ENCODE measurements at regions not wholly inside any gene's neighbourhood (a gene's known extent, or its start where the extent isn't known, plus 50 kb on each side); places are given as distances from the start of the nearest gene placed in this dataset.
A peak's percentile ranks its signal among the peaks of the same experiment; 100 is the strongest.

DNA sequence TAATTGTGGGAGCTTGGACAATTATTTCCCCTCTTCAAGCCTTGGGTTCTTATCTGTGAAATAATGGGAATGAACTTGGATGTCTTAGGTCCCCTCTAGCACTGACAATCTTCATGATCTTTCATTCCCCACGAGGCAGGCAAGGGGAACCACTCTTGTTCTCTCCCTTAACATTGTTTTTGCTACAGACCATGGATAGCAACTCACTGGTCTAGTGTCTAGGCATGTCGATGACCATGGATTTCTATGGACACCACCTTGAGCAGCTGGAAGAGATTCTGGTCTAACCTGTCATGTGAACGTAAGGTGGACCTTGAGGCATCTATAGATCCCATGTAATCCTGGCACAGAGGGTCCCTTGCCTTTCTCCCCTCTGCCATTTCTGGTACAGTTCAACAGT, 104.1 kb upstream of the DHX15 start:
- no peak overlapping the region for H2BK15ac ChIP-seq (ENCODE audit: low read depth, low read length)
- H2BK20ac ChIP-seq (ENCODE audit: low read depth, low read length, poor library complexity, severe bottlenecking): no peak overlapping the region
- no peak overlapping the region for H4K8ac ChIP-seq (replicated peaks; ENCODE audit: insufficient read length, low read depth, low read length)
- H2AK5ac ChIP-seq (ENCODE audit: insufficient read length, low read length): no peak overlapping the region
- H3K4me2 ChIP-seq (ENCODE audit: insufficient read depth, insufficient read length, low read length): no peak overlapping the region
- H3T11ph ChIP-seq (ENCODE audit: low read length): no peak overlapping the region
- TF ChIP-seq, protein P1, sequence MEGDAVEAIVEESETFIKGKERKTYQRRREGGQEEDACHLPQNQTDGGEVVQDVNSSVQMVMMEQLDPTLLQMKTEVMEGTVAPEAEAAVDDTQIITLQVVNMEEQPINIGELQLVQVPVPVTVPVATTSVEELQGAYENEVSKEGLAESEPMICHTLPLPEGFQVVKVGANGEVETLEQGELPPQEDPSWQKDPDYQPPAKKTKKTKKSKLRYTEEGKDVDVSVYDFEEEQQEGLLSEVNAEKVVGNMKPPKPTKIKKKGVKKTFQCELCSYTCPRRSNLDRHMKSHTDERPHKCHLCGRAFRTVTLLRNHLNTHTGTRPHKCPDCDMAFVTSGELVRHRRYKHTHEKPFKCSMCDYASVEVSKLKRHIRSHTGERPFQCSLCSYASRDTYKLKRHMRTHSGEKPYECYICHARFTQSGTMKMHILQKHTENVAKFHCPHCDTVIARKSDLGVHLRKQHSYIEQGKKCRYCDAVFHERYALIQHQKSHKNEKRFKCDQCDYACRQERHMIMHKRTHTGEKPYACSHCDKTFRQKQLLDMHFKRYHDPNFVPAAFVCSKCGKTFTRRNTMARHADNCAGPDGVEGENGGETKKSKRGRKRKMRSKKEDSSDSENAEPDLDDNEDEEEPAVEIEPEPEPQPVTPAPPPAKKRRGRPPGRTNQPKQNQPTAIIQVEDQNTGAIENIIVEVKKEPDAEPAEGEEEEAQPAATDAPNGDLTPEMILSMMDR (conservative IDR thresholded peaks at IDR 0.05): no peak
- no peak overlapping the region for H2BK5ac ChIP-seq (ENCODE audit: insufficient read length, low read length)
- H3K4ac ChIP-seq (ENCODE audit: low read depth, low read length): no peak overlapping the region
- no peak overlapping the region for H2AFZ ChIP-seq (ENCODE audit: low read length)
- no peak for DNase-seq
- Mint-ChIP-seq H3K9me3 (peaks cover 3 to 4% of the 10 kb centered on the region in 2 experiments; a peak in 4 of 5 replicates), H3K27ac (peak overlapping the region in 1 of 3 experiments; percentile 3; a peak in 1 of 7 replicates), H3K27me3 (ENCODE audit: low read depth) (no peaks in the 10 kb centered on the region; the same call in 1 of the 2 replicates), H3K4me1 (peaks cover 34 to 44% of the 10 kb centered on the region in 2 experiments), H3K36me3 (ENCODE audit: insufficient read depth in 1 of 3, low read depth in 3 of 3) (peaks cover 0 to 5% (median 0%) of the 10 kb centered on the region in 3 experiments; a peak in 2 of 7 replicates), H3K4me3 (no peak overlapping the region)
- no peak overlapping the region for H2BK12ac ChIP-seq (ENCODE audit: insufficient read length, low read depth, low read length)
- H3K27me3 ChIP-seq (ENCODE audit: insufficient read depth, low read length): no peaks in the 10 kb centered on the region
- no peaks in the 10 kb centered on the region for H3K9me3 ChIP-seq (ENCODE audit: control insufficient read depth, low read depth, low read length)
- H4K20me1 ChIP-seq (ENCODE audit: control insufficient read depth, insufficient read depth, insufficient read length): no peaks in the 10 kb centered on the region
- no peak overlapping the region for H2BK120ac ChIP-seq (ENCODE audit: low read depth, low read length, poor library complexity, severe bottlenecking)
- H3K56ac ChIP-seq (ENCODE audit: insufficient read length, low read depth, low read length): no peak overlapping the region
- H3K9ac ChIP-seq (ENCODE audit: extremely low read depth, insufficient read length, low read length): no peak overlapping the region
- no peaks in the 10 kb centered on the region for H3K79me2 ChIP-seq (ENCODE audit: insufficient read depth, low read length)
- H4K5ac ChIP-seq (ENCODE audit: insufficient read length, low read depth, low read length): no peak overlapping the region
- no peak overlapping the region for H3K23ac ChIP-seq (ENCODE audit: insufficient read length, low read depth, low read length)
- no CpG with 5 or more reads among the region's 3 CpGs for WGBS (ENCODE audit: extremely low coverage, insufficient read length, low lambda C conversion rate)
- no peak overlapping the region for H3K18ac ChIP-seq (ENCODE audit: insufficient read length, low read depth, low read length)
- H3K23me2 ChIP-seq (ENCODE audit: insufficient read length, low read depth, low read length, poor library complexity, severe bottlenecking): no peaks in the 10 kb centered on the region
- H4K91ac ChIP-seq (ENCODE audit: insufficient read length, low read depth, low read length): no peak overlapping the region
- no peaks in the 10 kb centered on the region for H3K79me1 ChIP-seq (ENCODE audit: insufficient read depth, low read depth, low read length, poor library complexity, severe bottlenecking)
- no peak overlapping the region for H3K14ac ChIP-seq (ENCODE audit: insufficient read depth, low read length)
- peaks cover 17% of the 10 kb centered on the region for H3K4me1 ChIP-seq (ENCODE audit: insufficient read depth, low read length)
- no peak overlapping the region for H3K27ac ChIP-seq (ENCODE audit: insufficient read length, low read depth, low read length)

Measured in H9 (cell line).